ENCODE measurements at regions not wholly inside any gene's neighbourhood (a gene's known extent, or its start where the extent isn't known, plus 50 kb on each side); places are given as distances from the start of the nearest gene placed in this dataset.

DNA sequence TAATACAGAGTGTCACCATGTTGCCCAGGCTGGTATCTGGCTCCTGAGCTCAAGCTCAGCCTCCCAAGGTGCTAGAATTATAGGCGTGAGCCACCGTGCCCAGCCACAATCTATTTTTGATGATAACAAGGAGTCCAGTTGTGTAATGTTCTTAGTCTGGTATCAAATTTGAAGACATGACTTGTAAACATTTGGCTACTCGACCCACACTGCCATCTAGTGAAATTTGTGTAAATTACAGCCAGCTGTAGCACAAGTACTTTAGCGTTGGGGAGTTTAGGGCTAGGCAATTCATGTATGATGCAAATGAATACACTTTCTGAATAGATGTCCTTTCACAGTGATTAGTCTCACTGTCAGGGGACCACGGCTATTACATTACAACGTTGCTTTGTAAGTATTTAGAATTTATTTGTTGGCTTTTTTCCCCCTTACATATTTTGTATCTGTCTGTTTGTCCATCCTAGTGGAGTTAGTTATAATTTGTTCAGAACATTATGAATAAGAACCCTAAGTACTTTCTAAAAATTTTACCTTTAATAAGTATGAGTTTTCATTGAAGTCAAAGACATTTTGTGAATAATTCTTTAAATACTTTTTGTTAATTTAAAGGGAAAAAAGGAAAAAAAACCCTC, 139.7 kb downstream of the PRDM13 start:
- intact Hi-C loops (cut with DNase I): loop anchor here in 7 of 10 donors (5.0 to 10.0 kb wide), 5 partner anchors 142 to 279 kb away; partner anchors contain the start of gene PRDM13 (in 1 of the 7)
- Histone ChIP-seq H3K4me3 (no peak overlapping the region), H3K27ac (no peak overlapping the region), H3K9me3 (no peaks in the 10 kb centered on the region), H3K36me3 (no peaks in the 10 kb centered on the region), H3K27me3 (peaks cover 0 to 34% (median 16%) of the 10 kb centered on the region in 7 donors), H3K4me1 (peaks cover 0 to 7% (median 0%) of the 10 kb centered on the region in 9 donors)
- 0 to 1% methylated on average over 6 of the region's 6 CpGs for WGBS, 2 donors
- ATAC-seq (peak in 6 of 8 donors; percentile 59 to 75 (median 66)), DNase-seq (peak in 1 of 2 donors; percentile 41)
- TF ChIP-seq, protein P1, sequence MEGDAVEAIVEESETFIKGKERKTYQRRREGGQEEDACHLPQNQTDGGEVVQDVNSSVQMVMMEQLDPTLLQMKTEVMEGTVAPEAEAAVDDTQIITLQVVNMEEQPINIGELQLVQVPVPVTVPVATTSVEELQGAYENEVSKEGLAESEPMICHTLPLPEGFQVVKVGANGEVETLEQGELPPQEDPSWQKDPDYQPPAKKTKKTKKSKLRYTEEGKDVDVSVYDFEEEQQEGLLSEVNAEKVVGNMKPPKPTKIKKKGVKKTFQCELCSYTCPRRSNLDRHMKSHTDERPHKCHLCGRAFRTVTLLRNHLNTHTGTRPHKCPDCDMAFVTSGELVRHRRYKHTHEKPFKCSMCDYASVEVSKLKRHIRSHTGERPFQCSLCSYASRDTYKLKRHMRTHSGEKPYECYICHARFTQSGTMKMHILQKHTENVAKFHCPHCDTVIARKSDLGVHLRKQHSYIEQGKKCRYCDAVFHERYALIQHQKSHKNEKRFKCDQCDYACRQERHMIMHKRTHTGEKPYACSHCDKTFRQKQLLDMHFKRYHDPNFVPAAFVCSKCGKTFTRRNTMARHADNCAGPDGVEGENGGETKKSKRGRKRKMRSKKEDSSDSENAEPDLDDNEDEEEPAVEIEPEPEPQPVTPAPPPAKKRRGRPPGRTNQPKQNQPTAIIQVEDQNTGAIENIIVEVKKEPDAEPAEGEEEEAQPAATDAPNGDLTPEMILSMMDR (IDR thresholded peaks at IDR 0.05): peak; percentile 69 to 89 (median 81)

DNA sequence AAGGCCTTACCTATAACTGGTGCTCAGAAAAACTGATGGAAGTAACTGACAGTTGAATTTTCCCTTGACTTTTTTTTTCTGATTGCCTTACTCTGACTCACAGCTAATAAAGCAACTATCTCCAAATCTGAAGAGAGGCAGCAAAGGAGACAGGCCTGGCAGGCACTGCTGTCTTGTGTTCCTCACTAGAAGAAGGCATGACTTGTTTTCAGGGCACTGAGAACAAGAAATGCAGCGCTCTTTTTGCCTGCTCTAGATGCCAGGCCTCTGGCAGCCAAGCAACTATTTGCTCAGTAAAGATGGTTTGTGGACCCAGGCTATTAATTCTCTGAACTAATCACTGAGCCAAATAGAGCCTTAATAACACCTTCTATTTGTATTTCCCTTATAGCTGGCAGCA, 155.1 kb downstream of the PRDM13 start:
- Histone ChIP-seq H3K9me3 (peaks cover 0 to 4% (median 0%) of the 10 kb centered on the region in 11 donors), H3K4me1 (no peaks in the 10 kb centered on the region), H3K36me3 (no peaks in the 10 kb centered on the region), H3K27ac (no peak overlapping the region), H3K27me3 (peaks cover 0 to 21% (median 18%) of the 10 kb centered on the region in 7 donors), H3K4me3 (no peak overlapping the region)
- DNase-seq: no peak
- TF ChIP-seq, protein P1 (IDR thresholded peaks at IDR 0.05): no peak
- 85 to 89% methylated on average over 1 of the region's 1 CpG for WGBS, 2 donors
- intact Hi-C loops (cut with DNase I): no loop called here
- ATAC-seq: no peak

DNA sequence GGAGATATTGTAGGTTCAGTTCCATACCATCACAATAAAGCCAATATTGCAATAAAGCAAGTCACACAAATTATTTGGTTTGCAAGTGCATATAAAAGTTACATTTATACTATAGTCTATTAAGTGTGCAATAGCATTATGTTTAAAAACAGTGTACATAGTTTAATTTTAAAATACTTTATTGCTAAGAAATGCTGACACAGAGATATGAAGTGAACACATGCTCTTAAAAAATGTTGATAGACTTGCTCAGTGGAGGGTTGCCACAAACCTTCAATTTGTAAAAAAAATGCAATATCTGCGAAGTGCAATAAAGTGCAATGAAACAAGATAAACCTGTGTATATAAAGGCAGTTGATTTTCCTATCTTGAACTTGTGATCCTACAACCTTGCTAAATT, 161.5 kb downstream of the PRDM13 start:
- 82 to 83% methylated on average over 1 of the region's 1 CpG for WGBS, 2 donors
- H3K36me3 ChIP-seq: no peaks in the 10 kb centered on the region

DNA sequence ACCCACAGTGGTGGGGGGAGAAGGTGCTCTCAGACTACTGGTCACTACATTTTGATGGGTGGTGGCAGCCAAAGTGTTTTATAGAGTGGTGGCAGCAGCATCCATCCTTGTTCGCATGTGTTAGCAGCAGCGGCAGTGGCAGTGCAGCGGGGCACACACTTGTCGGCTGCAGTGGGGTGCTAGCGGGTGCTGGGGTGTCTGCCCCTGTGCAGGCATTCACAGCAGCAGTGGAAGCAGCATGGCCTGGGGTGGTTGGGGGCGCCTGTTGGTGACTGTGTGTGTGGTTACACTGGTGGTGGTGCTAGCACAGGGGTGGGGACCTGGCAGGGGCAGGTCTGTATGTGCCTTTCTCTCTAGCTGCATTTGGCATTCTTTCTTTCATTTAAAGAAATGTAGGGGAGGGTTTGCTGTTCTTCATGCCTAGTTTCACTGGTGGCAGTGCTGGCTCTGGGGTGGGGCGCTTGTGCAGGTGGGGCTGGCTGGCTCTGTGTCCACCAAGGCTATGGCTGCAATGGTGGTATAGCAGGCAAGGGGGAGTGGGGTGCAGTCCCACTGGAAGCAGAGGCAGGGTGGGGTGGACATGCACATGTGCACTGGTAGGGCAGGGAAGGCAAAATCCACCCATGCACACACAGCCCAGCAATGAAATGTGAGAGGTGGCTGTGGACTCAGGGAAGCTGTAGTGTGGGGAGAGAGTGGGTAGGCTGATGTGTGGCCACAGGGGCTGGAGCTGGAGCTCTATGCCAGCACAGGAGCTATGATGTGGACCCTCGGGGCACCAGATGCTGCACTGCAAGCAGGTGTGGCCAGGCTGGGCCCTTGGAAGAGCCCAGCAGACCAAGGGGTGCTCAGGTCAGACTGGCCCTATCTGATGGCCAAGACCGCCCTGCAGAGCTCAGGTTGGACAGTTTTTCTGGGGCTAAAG, 173.3 kb downstream of the PRDM13 start:
- no peak overlapping the region for H3K4me3 ChIP-seq
- H3K9me3 ChIP-seq: peaks cover 0 to 9% (median 0%) of the 10 kb centered on the region in 11 donors
- H3K27me3 ChIP-seq: peaks cover 0 to 16% (median 5%) of the 10 kb centered on the region in 7 donors
- H3K4me1 ChIP-seq: no peaks in the 10 kb centered on the region
- H3K27ac ChIP-seq: no peak overlapping the region
- TF ChIP-seq, protein P1 (IDR thresholded peaks at IDR 0.05): no peak
- no peak for DNase-seq
- 84 to 85% methylated on average over 9 of the region's 9 CpGs for WGBS, 2 donors
- no peaks in the 10 kb centered on the region for H3K36me3 ChIP-seq
- ATAC-seq: no peak
- intact Hi-C loops (cut with DNase I): no loop called here

More for the DNA sequence above, 161.5 kb downstream of the PRDM13 start:
- no peaks in the 10 kb centered on the region for H3K27me3 ChIP-seq
- intact Hi-C loops (cut with DNase I): no loop called here
- no peak overlapping the region for H3K4me3 ChIP-seq
- TF ChIP-seq, protein P1 (IDR thresholded peaks at IDR 0.05): no peak
- H3K9me3 ChIP-seq: peaks cover 0 to 12% (median 0%) of the 10 kb centered on the region in 11 donors
- no peak for ATAC-seq
- DNase-seq: no peak
- no peaks in the 10 kb centered on the region for H3K4me1 ChIP-seq
- no peak overlapping the region for H3K27ac ChIP-seq

Data from heart right ventricle (tissue), 16 donors.